Inflammatory macrophage treated with lipopolysaccharide for 1 hour (primary cell): ENCODE measurements at regions not wholly inside any gene's neighbourhood (a gene's known extent, or its start where the extent isn't known, plus 50 kb on each side); places are given as distances from the start of the nearest gene placed in this dataset.
A peak's percentile ranks its signal among the peaks of the same experiment; 100 is the strongest.
"Not testable (repeated sequence)": the region's sequence is repeated elsewhere in the genome, so short reads cannot be mapped to it uniquely, and the experiment has no call there.

Source experiments
- DNase-seq, 2 donors: peaks; one replicate each; pipeline ENCODE4 v3.0.0-alpha.2; 2020 to 2022

- no peak for DNase-seq
Observed at GRCh38 chr18:49692906-49693716, 120.2 kb downstream of the ACAA2 start.

- DNase-seq = no peak
Observed at GRCh38 chr18:49691177-49691608, 122.1 kb downstream of the ACAA2 start.

- DNase-seq = no peak
Observed at GRCh38 chr18:49690312-49690711, 123.0 kb downstream of the ACAA2 start.

- DNase-seq = no peak
Observed at GRCh38 chr18:49685231-49685942, 123.5 kb downstream of the LIPG start.

- not testable (repeated sequence) for DNase-seq
Observed at GRCh38 chr18:49682803-49683190, 120.9 kb downstream of the LIPG start.

- DNase-seq = no peak
Observed at GRCh38 chr18:49682173-49682802, 120.4 kb downstream of the LIPG start.

- DNase-seq = no peak
Observed at GRCh38 chr18:49681387-49681786, 119.5 kb downstream of the LIPG start.

GRCh38 chr18:49678440-49678839 is 116.6 kb downstream of the LIPG start:
- no peak for DNase-seq

- no peak for DNase-seq
Observed at GRCh38 chr18:49677762-49678413, 116.0 kb downstream of the LIPG start.

- no peak for DNase-seq
Observed at GRCh38 chr18:49677081-49677480, 115.2 kb downstream of the LIPG start.

- no peak for DNase-seq
Observed at GRCh38 chr18:49673281-49673680, 111.4 kb downstream of the LIPG start.

- no peak for DNase-seq
Observed at GRCh38 chr18:49672853-49673252, 111.0 kb downstream of the LIPG start.

GRCh38 chr18:49669403-49669802 is 107.5 kb downstream of the LIPG start:
- DNase-seq = no peak

GRCh38 chr18:49668574-49669275 is 106.9 kb downstream of the LIPG start:
- no peak for DNase-seq

GRCh38 chr18:49667462-49667861 is 105.6 kb downstream of the LIPG start:
- DNase-seq = no peak

GRCh38 chr18:49666045-49666775 is 104.4 kb downstream of the LIPG start:
- peak; percentile 25 to 33 for DNase-seq

GRCh38 chr18:49663899-49664890 is 102.3 kb downstream of the LIPG start:
- DNase-seq = peak in 1 of 2 donors; percentile 9

GRCh38 chr18:49662506-49662905 is 100.6 kb downstream of the LIPG start:
- DNase-seq = no peak

- no peak for DNase-seq
Observed at GRCh38 chr18:49658823-49659404, 97.1 kb downstream of the LIPG start.

- DNase-seq = no peak
Observed at GRCh38 chr18:49656073-49656692, 94.3 kb downstream of the LIPG start.
